HepG2 (cell line): ENCODE measurements at regions not wholly inside any gene's neighbourhood (a gene's known extent, or its start where the extent isn't known, plus 50 kb on each side); places are given as distances from the start of the nearest gene placed in this dataset.

Source experiments
- ATAC-seq: fragments of 200-7000 bp; cut with Tn5 transposase; 3 replicates; pipeline ENCODE4 v1.9.1; 2020; ENCODE audit warnings: mild to moderate bottlenecking, moderate library complexity
- BruUV-seq: library from RNA; stranded (reverse); fragments of 400-500 nt; replicated peaks from 2 replicates; lab custom pipeline; 2021; lab: Mats Ljungman, UMichigan
- CTCF ChIA-PET: fragments of 300-600 bp; formaldehyde crosslinking; extraction: SDS; loops from one replicate; lab custom pipeline; 2021; ENCODE audit warnings: low total read pairs, inconsistent platforms, low intra/inter-chr PET ratio; lab: Yijun Ruan, JAX
- POLR2A ChIA-PET: fragments of 350-600 bp; sonication (Branson Sonifier 250); formaldehyde crosslinking; loops from one replicate; lab custom pipeline; 2020; ENCODE audit warnings: antibody characterized with exemption, inconsistent platforms; lab: Yijun Ruan, JAX
- DNase-seq: peaks from one replicate; pipeline ENCODE4 v3.0.0-alpha.2; 2015; ENCODE audit warnings: low spot score
- FAIRE-seq: peaks from 3 replicates; lab custom pipeline; 2011; peaks lifted over from hg19 to GRCh38; lab: Jason Lieb, UNC
- H2AFZ ChIP-seq: one replicate; pipeline ENCODE4 v1.6.1; 2011; ENCODE audit warnings: low read length, inconsistent platforms
- H3K27ac ChIP-seq: fragments of 300-600 bp; 3 replicates; pipeline ENCODE4 v1.8.0; 2011; ENCODE audit warnings: mixed run types, mild to moderate bottlenecking, mixed read lengths, low read length, inconsistent platforms; ENCODE audit not compliant: insufficient read depth; ENCODE audit errors: extremely low read length
- H3K27me3 ChIP-seq, 2 experiments: fragments of 200-600 bp in 1 of 2; 2 replicates in 1 of 2; 3 replicates in 1 of 2; pipeline versions ENCODE4 v1.6.0 to v1.8.0; 2011; ENCODE audit warnings: low read length in 2 of 2, mild to moderate bottlenecking in 2 of 2, moderate library complexity in 2 of 2, inconsistent platforms in 1 of 2; ENCODE audit not compliant: insufficient read depth in 2 of 2, control insufficient read depth in 1 of 2
- H3K36me3 ChIP-seq, 2 experiments: fragments of 200-600 bp in 1 of 2; replicated peaks in 1 of 2; 2 replicates in 1 of 2; 3 replicates in 1 of 2; pipeline versions ENCODE4 v1.5.1 to v1.8.0; 2011; ENCODE audit warnings: low read length in 2 of 2, inconsistent platforms in 1 of 2; ENCODE audit not compliant: insufficient read depth in 2 of 2, control insufficient read depth in 1 of 2
- H3K4me1 ChIP-seq: 2 replicates; pipeline ENCODE4 v1.5.1; 2012; ENCODE audit warnings: low read length, inconsistent platforms; ENCODE audit not compliant: insufficient read depth
- H3K4me2 ChIP-seq: 2 replicates; pipeline ENCODE4 v1.6.0; 2011; ENCODE audit warnings: low read depth, low read length, inconsistent platforms
- H3K4me3 ChIP-seq, 3 experiments: fragments of 200-600 bp in 1 of 3; sonication (generic), shearing (Covaris generic) in 1 of 3; replicated peaks in 1 of 3; 2 replicates each; pipeline ENCODE4 v1.5.1; 2011 to 2016; ENCODE audit warnings: low read length in 3 of 3, inconsistent platforms in 2 of 3, low read depth in 2 of 3, mild to moderate bottlenecking in 2 of 3, control low read depth in 1 of 3, mixed read lengths in 1 of 3; ENCODE audit not compliant: insufficient read depth in 1 of 3
- H3K79me2 ChIP-seq: one replicate; pipeline ENCODE4 v1.6.1; 2011; ENCODE audit warnings: low read length, inconsistent platforms; ENCODE audit not compliant: insufficient read depth
- H3K9ac ChIP-seq: 2 replicates; pipeline ENCODE4 v1.6.0; 2011; ENCODE audit warnings: mild to moderate bottlenecking, low read depth, low read length, inconsistent platforms; ENCODE audit not compliant: insufficient read depth
- H3K9me3 ChIP-seq: 2 replicates; pipeline ENCODE4 v1.5.1; 2012; ENCODE audit warnings: mild to moderate bottlenecking, low read length
- H4K20me1 ChIP-seq: 2 replicates; pipeline ENCODE4 v1.6.0; 2011; ENCODE audit warnings: inconsistent platforms, mild to moderate bottlenecking, low read length, moderate library complexity; ENCODE audit not compliant: insufficient read depth
- CREB1 ChIP-seq, 2 experiments: fragments of 450-650 bp in 1 of 2; IDR thresholded peaks; 2 replicates each; pipeline ENCODE4 v1.6.1; 2016 to 2017; ENCODE audit warnings: control low read depth in 1 of 2, mild to moderate bottlenecking in 1 of 2, missing compliant biosample characterization in 1 of 2, missing genetic modification characterization in 1 of 2
- FLYWCH1 ChIP-seq: sonication (generic); formaldehyde crosslinking; IDR thresholded peaks from 2 replicates; pipeline ENCODE4 v1.8.1; 2023; ENCODE audit warnings: mild to moderate bottlenecking, missing genetic modification reagents
- HES4 ChIP-seq: sonication (generic); formaldehyde crosslinking; IDR thresholded peaks from 2 replicates; pipeline ENCODE4 v1.9.0; 2021; ENCODE audit warnings: mild to moderate bottlenecking, missing genetic modification reagents, borderline replicate concordance
- ZNF335 ChIP-seq: sonication (generic); formaldehyde crosslinking; IDR thresholded peaks from 2 replicates; pipeline ENCODE4 v1.4.0; 2020; ENCODE audit warnings: missing genetic modification reagents
- WGBS: methylation state at CpG from one replicate; pipeline ENCODE4 v1.1.6; 2017; ENCODE audit warnings: low lambda C conversion rate; 5-methylcytosine and 5-hydroxymethylcytosine counted together
- in situ Hi-C: cut with HindIII; loops from 2 replicates; pipeline ENCODE4 v1.10.0; 2017; ENCODE audit warnings: low pct_unique_long_range_greater_than_20kb; ENCODE audit not compliant: extremely low pct_ligation_motif_present
- intact Hi-C: fragments of 100-400 bp; cut with micrococcal nuclease; formaldehyde crosslinking; loops from one replicate; pipeline ENCODE4 v1.10.0; 2022; ENCODE audit not compliant: unreplicated experiment

DNA sequence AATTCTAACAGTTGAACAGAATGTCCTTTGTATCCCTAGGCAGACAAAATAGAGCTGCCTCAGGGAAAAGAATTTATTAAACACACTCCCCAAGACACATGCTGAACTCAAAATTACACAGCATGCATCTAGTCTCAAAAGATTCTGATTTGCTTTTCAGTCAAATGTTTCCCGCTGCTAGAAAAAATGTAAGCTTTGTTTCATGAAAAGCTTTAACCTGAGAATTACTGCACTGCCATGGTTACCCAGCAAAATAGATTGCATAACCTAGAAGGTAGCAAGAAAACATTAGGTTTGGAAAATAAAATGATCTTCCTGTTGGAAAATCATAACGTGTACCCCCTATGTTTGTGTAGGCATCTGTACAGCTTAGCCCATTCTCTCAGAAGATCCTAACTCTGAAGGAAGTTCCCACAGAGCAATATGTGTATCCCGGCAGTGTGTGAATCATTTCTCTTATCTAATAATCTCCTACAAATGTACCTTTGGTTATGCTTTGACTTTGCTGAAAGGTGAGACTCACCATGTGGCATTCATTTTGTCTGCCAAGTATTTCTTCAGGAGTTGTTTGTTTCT is 646.9 kb downstream of the STPG2 start:
- Histone ChIP-seq H3K79me2 (no peaks in the 10 kb centered on the region), H3K4me3 (no peak overlapping the region), H3K9me3 (peaks cover 67% of the 10 kb centered on the region), H4K20me1 (no peaks in the 10 kb centered on the region), H2AFZ (no peak overlapping the region), H3K27me3 (no peaks in the 10 kb centered on the region), H3K4me2 (no peak overlapping the region), H3K27ac (no peak overlapping the region), H3K36me3 (no peaks in the 10 kb centered on the region), H3K9ac (no peak overlapping the region), H3K4me1 (no peaks in the 10 kb centered on the region)
- FAIRE-seq (no peak), ATAC-seq (no peak), DNase-seq (no peak)
- 0% methylated on average over 3 of the region's 3 CpGs for WGBS
- POLR2A ChIA-PET, result no interaction called here
- in situ Hi-C loops (no loop called here), intact Hi-C loops (no loop called here)
- CTCF ChIA-PET, result no interaction called here
- BruUV-seq, result no TSS peak
- TF ChIP-seq FLYWCH1 (no peak), ZNF335 (no peak)

DNA sequence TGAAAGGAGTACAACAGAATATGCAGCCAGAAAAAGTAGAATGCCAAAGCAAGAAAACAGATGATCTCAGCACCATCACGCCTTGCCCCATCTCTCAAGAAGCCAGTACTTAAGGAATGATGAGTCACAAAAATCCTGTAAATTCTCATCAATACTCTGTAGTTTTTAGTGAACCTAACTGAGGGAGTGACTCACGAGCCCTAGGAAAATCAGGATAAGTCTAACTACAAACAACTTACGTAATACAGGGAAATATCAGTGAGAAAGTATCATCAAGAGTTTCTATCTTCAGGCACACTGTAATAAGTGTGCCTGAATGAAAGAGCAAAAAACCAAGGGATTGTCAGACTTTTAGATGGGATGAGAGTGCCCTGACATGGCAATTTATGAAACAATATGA is 644.4 kb downstream of the STPG2 start:
- Histone ChIP-seq H3K27me3 (no peaks in the 10 kb centered on the region), H3K4me3 (no peak overlapping the region), H3K9ac (no peak overlapping the region), H3K9me3 (peaks cover 46% of the 10 kb centered on the region), H3K4me2 (no peak overlapping the region), H3K79me2 (no peaks in the 10 kb centered on the region), H2AFZ (no peak overlapping the region), H3K27ac (no peak overlapping the region), H3K4me1 (no peaks in the 10 kb centered on the region), H4K20me1 (no peaks in the 10 kb centered on the region), H3K36me3 (no peaks in the 10 kb centered on the region)
- BruUV-seq, result no TSS peak
- 13% methylated on average over 3 of the region's 3 CpGs for WGBS
- TF ChIP-seq HES4 (CRISPR knock-in tag) (no peak), CREB1 (IDR thresholded peaks at IDR 0.05) (peak; percentile 28; the same call in 1 of the 2 replicates), CREB1 (CRISPR knock-in tag; IDR thresholded peaks at IDR 0.05) (no peak)
- no peak for FAIRE-seq
- no peak for ATAC-seq
- no peak for DNase-seq
- intact Hi-C loops (no loop called here), in situ Hi-C loops (no loop called here)
- ChIA-PET POLR2A (no interaction called here), CTCF (no interaction called here)
